DOHH2 (cell line): ENCODE measurements at regions not wholly inside any gene's neighbourhood (a gene's known extent, or its start where the extent isn't known, plus 50 kb on each side); places are given as distances from the start of the nearest gene placed in this dataset.

ENCODE experiments used
- H3F3A ChIP-seq: fragments of 200-600 bp; sonication (generic), shearing (Covaris generic); 2 replicates; pipeline ENCODE4 v1.6.0; 2016; ENCODE audit warnings: antibody characterized with exemption, mild to moderate bottlenecking; ENCODE audit not compliant: control insufficient read depth, insufficient read depth
- H3K27ac ChIP-seq: fragments of 200-600 bp; sonication (generic); 2 replicates; pipeline ENCODE4 v1.5.1; 2014; ENCODE audit warnings: low read depth, mild to moderate bottlenecking, low read length, moderate library complexity
- H3K27me3 ChIP-seq: fragments of 200-600 bp; sonication (generic); 2 replicates; pipeline ENCODE4 v1.6.1; 2014; ENCODE audit warnings: mild to moderate bottlenecking, low read length, mixed read lengths; ENCODE audit not compliant: control insufficient read depth
- H3K36me3 ChIP-seq: fragments of 200-600 bp; sonication (generic); 2 replicates; pipeline ENCODE4 v1.6.1; 2014; ENCODE audit warnings: mild to moderate bottlenecking, low read length, moderate library complexity, mixed read lengths; ENCODE audit not compliant: control insufficient read depth
- H3K4me1 ChIP-seq: fragments of 200-600 bp; sonication (generic); 2 replicates; pipeline ENCODE4 v1.6.1; 2014; ENCODE audit warnings: mild to moderate bottlenecking, low read length, mixed read lengths; ENCODE audit not compliant: control insufficient read depth
- H3K4me2 ChIP-seq: fragments of 200-600 bp; sonication (generic); 2 replicates; pipeline ENCODE4 v1.6.0; 2014; ENCODE audit warnings: mild to moderate bottlenecking, low read length, moderate library complexity
- H3K4me3 ChIP-seq: fragments of 200-600 bp; sonication (generic); 2 replicates; pipeline ENCODE4 v1.5.1; 2014; ENCODE audit warnings: mild to moderate bottlenecking, low read length, mixed read lengths
- H3K79me2 ChIP-seq: fragments of 200-600 bp; sonication (generic); 2 replicates; pipeline ENCODE4 v1.6.1; 2014; ENCODE audit warnings: mild to moderate bottlenecking, low read length, mixed read lengths; ENCODE audit not compliant: control insufficient read depth
- H3K9me2 ChIP-seq: fragments of 200-600 bp; sonication (generic); replicated peaks from 2 replicates; pipeline ENCODE4 v1.6.1; 2014; ENCODE audit warnings: mild to moderate bottlenecking, low read length, mixed read lengths; ENCODE audit not compliant: control insufficient read depth
- H3K9me3 ChIP-seq: fragments of 200-600 bp; sonication (generic); 2 replicates; pipeline ENCODE4 v1.6.1; 2014; ENCODE audit warnings: antibody characterized with exemption, low read length, mixed read lengths; ENCODE audit not compliant: control insufficient read depth, insufficient read depth
- H4K20me1 ChIP-seq: fragments of 200-600 bp; sonication (generic); 2 replicates; pipeline ENCODE4 v1.6.0; 2014; ENCODE audit warnings: low read depth, mild to moderate bottlenecking, antibody characterized with exemption, low read length, moderate library complexity; ENCODE audit not compliant: control insufficient read depth, insufficient read depth
- EZH2phosphoT487 ChIP-seq: fragments of 200-600 bp; sonication (generic); IDR thresholded peaks from 2 replicates; pipeline ENCODE4 v1.6.1; 2017; ENCODE audit warnings: borderline replicate concordance, mild to moderate bottlenecking, antibody characterized with exemption, low read length, moderate library complexity, mixed read lengths
- TF ChIP-seq, protein P1 (sequence below): fragments of 200-600 bp; sonication (generic); IDR thresholded peaks from one replicate; pipeline ENCODE4 v1.5.1; 2014; ENCODE audit warnings: antibody characterized with exemption, mild to moderate bottlenecking, low read depth, low read length; ENCODE audit not compliant: poor library complexity, severe bottlenecking

- H3K4me3 ChIP-seq, result no peak overlapping the region
- H3K27ac ChIP-seq, result no peak overlapping the region
- no peaks in the 10 kb centered on the region for H3K27me3 ChIP-seq
- H3F3A ChIP-seq, result no peaks in the 10 kb centered on the region
- no peaks in the 10 kb centered on the region for H3K36me3 ChIP-seq
- TF ChIP-seq, protein P1, sequence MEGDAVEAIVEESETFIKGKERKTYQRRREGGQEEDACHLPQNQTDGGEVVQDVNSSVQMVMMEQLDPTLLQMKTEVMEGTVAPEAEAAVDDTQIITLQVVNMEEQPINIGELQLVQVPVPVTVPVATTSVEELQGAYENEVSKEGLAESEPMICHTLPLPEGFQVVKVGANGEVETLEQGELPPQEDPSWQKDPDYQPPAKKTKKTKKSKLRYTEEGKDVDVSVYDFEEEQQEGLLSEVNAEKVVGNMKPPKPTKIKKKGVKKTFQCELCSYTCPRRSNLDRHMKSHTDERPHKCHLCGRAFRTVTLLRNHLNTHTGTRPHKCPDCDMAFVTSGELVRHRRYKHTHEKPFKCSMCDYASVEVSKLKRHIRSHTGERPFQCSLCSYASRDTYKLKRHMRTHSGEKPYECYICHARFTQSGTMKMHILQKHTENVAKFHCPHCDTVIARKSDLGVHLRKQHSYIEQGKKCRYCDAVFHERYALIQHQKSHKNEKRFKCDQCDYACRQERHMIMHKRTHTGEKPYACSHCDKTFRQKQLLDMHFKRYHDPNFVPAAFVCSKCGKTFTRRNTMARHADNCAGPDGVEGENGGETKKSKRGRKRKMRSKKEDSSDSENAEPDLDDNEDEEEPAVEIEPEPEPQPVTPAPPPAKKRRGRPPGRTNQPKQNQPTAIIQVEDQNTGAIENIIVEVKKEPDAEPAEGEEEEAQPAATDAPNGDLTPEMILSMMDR, result no peak
- TF ChIP-seq EZH2phosphoT487, result no peak
- no peaks in the 10 kb centered on the region for H3K9me3 ChIP-seq
- H3K4me1 ChIP-seq, result no peaks in the 10 kb centered on the region
- no peak overlapping the region for H3K4me2 ChIP-seq
- H4K20me1 ChIP-seq, result no peaks in the 10 kb centered on the region
- no peaks in the 10 kb centered on the region for H3K9me2 ChIP-seq
- H3K79me2 ChIP-seq, result no peaks in the 10 kb centered on the region
Measured at GRCh38 chr10:1911771-1912170, 174.4 kb upstream of the ADARB2 start.

- Histone ChIP-seq H3F3A (no peaks in the 10 kb centered on the region), H3K27me3 (no peaks in the 10 kb centered on the region), H3K36me3 (no peaks in the 10 kb centered on the region), H3K4me2 (no peak overlapping the region), H3K4me1 (no peaks in the 10 kb centered on the region), H3K27ac (no peak overlapping the region), H4K20me1 (no peaks in the 10 kb centered on the region), H3K79me2 (no peaks in the 10 kb centered on the region), H3K9me3 (no peaks in the 10 kb centered on the region), H3K9me2 (no peaks in the 10 kb centered on the region), H3K4me3 (no peak overlapping the region)
- TF ChIP-seq, protein P1, result no peak
- TF ChIP-seq EZH2phosphoT487, result no peak
Measured at GRCh38 chr10:1903982-1904381, 166.7 kb upstream of the ADARB2 start.

- TF ChIP-seq, protein P1, result no peak
- no peak for TF ChIP-seq EZH2phosphoT487
- Histone ChIP-seq H3K4me2 (no peak overlapping the region), H3K9me3 (no peaks in the 10 kb centered on the region), H3K4me3 (no peak overlapping the region), H3K36me3 (no peaks in the 10 kb centered on the region), H3K9me2 (no peaks in the 10 kb centered on the region), H3K4me1 (no peaks in the 10 kb centered on the region), H3K79me2 (no peaks in the 10 kb centered on the region), H3F3A (no peaks in the 10 kb centered on the region), H3K27me3 (no peaks in the 10 kb centered on the region), H3K27ac (no peak overlapping the region), H4K20me1 (no peaks in the 10 kb centered on the region)
Measured at GRCh38 chr10:1896153-1896552, 158.8 kb upstream of the ADARB2 start.

DNA sequence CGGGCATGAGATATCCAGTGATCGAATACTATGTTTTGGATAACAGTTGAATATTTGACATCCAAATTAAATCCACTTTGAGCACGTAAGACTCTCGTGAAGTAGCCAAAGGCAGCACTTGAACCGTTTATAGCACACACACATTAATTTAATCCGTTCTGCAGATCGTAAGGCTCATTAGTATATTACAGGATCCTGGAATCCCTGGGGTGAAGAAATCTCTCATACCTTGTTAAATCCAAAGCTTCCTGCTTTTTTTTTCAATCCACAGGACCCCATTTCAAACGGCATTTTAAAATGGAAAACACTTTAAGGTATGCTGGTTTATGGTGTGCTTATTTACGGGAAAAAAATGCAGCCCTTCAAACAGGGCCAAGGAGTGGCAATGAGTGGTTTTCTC lies 158.4 kb upstream of the ADARB2 start:
- Histone ChIP-seq H3K4me1 (no peaks in the 10 kb centered on the region), H4K20me1 (no peaks in the 10 kb centered on the region), H3K9me2 (no peaks in the 10 kb centered on the region), H3F3A (no peaks in the 10 kb centered on the region), H3K4me3 (no peak overlapping the region), H3K27me3 (no peaks in the 10 kb centered on the region), H3K4me2 (no peak overlapping the region), H3K9me3 (no peaks in the 10 kb centered on the region), H3K79me2 (no peaks in the 10 kb centered on the region), H3K36me3 (no peaks in the 10 kb centered on the region), H3K27ac (no peak overlapping the region)
- TF ChIP-seq, protein P1, result no peak
- TF ChIP-seq EZH2phosphoT487, result no peak
